HCT116 (cell line): ENCODE measurements at regions not wholly inside any gene's neighbourhood (a gene's known extent, or its start where the extent isn't known, plus 50 kb on each side); places are given as distances from the start of the nearest gene placed in this dataset.

Experiments
- CEBPB ChIP-seq: IDR thresholded peaks from 2 replicates; pipeline ENCODE4 v1.6.1; 2012; ENCODE audit warnings: low read depth
- CTCF ChIP-seq, 3 experiments: fragments of 200-600 bp in 1 of 3; sonication (generic) in 1 of 3; IDR thresholded peaks in 2 of 3; conservative IDR thresholded peaks in 1 of 3; 2 replicates each; pipeline ENCODE4 v1.5.1; 2012 to 2017; ENCODE audit warnings: low read depth in 2 of 3, low read length in 2 of 3, antibody characterized with exemption in 1 of 3, borderline replicate concordance in 1 of 3, control low read depth in 1 of 3, mild to moderate bottlenecking in 1 of 3, mixed read lengths in 1 of 3, mixed run types in 1 of 3, moderate library complexity in 1 of 3; ENCODE audit not compliant: insufficient read depth in 1 of 3
- EZH2 ChIP-seq: fragments of 200-600 bp; sonication (generic); IDR thresholded peaks from 2 replicates; pipeline ENCODE4 v1.6.1; 2017; ENCODE audit warnings: antibody characterized with exemption, mixed run types
- POLR2A ChIP-seq: IDR thresholded peaks from 2 replicates; pipeline ENCODE4 v1.7.0; 2011; ENCODE audit warnings: borderline replicate concordance; ENCODE audit not compliant: insufficient read depth, insufficient read length; ENCODE audit errors: extremely low read depth
- POLR2AphosphoS5 ChIP-seq: IDR thresholded peaks from 2 replicates; pipeline ENCODE4 v1.6.1; 2011; ENCODE audit warnings: mild to moderate bottlenecking, low read depth, low read length, moderate library complexity
- REST ChIP-seq: IDR thresholded peaks from 2 replicates; pipeline ENCODE4 v1.6.1; 2012; ENCODE audit warnings: low read depth
- SIN3A ChIP-seq: IDR thresholded peaks from 2 replicates; pipeline ENCODE4 v1.6.1; 2012; ENCODE audit warnings: low read depth
- SRF ChIP-seq: IDR thresholded peaks from 2 replicates; pipeline ENCODE4 v1.6.1; 2012; ENCODE audit warnings: low read depth
- YY1 ChIP-seq: IDR thresholded peaks from 2 replicates; pipeline ENCODE4 v1.6.1; 2011; ENCODE audit warnings: low read length, low read depth, moderate library complexity, mild to moderate bottlenecking; ENCODE audit not compliant: insufficient replicate concordance; ENCODE audit errors: extremely low read depth

GRCh38 chr17:59508999-59509625 lies 56.3 kb upstream of the DHX40 start:
- TF ChIP-seq POLR2AphosphoS5 (no peak), EZH2 (no peak), CTCF (IDR thresholded peaks at IDR 0.05 in 2 of 3, conservative IDR thresholded peaks at IDR 0.05 in 1 of 3; ENCODE audit: borderline replicate concordance in 1 of 3, insufficient read depth in 1 of 3, low read depth in 2 of 3, low read length in 2 of 3) (no peak), SRF (no peak), SIN3A (no peak), REST (no peak), CEBPB (no peak), YY1 (no peak), POLR2A (no peak)
